ENCODE measurements at regions not wholly inside any gene's neighbourhood (a gene's known extent, or its start where the extent isn't known, plus 50 kb on each side); places are given as distances from the start of the nearest gene placed in this dataset.

GRCh38 chr13:37954191-37954590 lies 84.6 kb upstream of the TRPC4 start:
- TF ChIP-seq CTCF (IDR thresholded peaks at IDR 0.05; ENCODE audit: poor library complexity), result no peak
- TF ChIP-seq EZH2phosphoT487 (IDR thresholded peaks at IDR 0.05; ENCODE audit: low read depth, severe bottlenecking, unreplicated experiment), result no peak
